KMS-11 (cell line): ENCODE measurements at regions not wholly inside any gene's neighbourhood (a gene's known extent, or its start where the extent isn't known, plus 50 kb on each side); places are given as distances from the start of the nearest gene placed in this dataset.

ENCODE experiments used
- H2AFZ ChIP-seq: fragments of 200-600 bp; sonication (generic); 2 replicates; pipeline ENCODE4 v1.6.1; 2016; ENCODE audit warnings: antibody characterized with exemption, mixed run types, low read depth
- H3K27ac ChIP-seq: fragments of 200-600 bp; sonication (generic); 2 replicates; pipeline ENCODE4 v1.6.1; 2016; ENCODE audit warnings: mild to moderate bottlenecking, mixed run types
- H3K27me3 ChIP-seq: fragments of 200-600 bp; sonication (generic); 2 replicates; pipeline ENCODE4 v1.6.1; 2017; ENCODE audit warnings: mild to moderate bottlenecking, low read depth, mixed run types, moderate library complexity; ENCODE audit not compliant: insufficient read depth
- H3K36me3 ChIP-seq: fragments of 200-600 bp; sonication (generic); 2 replicates; pipeline ENCODE4 v1.6.1; 2017; ENCODE audit warnings: mild to moderate bottlenecking, mixed run types; ENCODE audit not compliant: insufficient read depth
- H3K4me1 ChIP-seq: fragments of 200-600 bp; sonication (generic); 2 replicates; pipeline ENCODE4 v1.6.1; 2016; ENCODE audit warnings: mild to moderate bottlenecking, low read depth, mixed run types; ENCODE audit not compliant: poor library complexity, severe bottlenecking
- H3K4me2 ChIP-seq: fragments of 200-600 bp; sonication (generic); 2 replicates; pipeline ENCODE4 v1.7.0; 2016; ENCODE audit warnings: mild to moderate bottlenecking, mixed run types
- H3K4me3 ChIP-seq: fragments of 200-600 bp; sonication (generic); IDR thresholded peaks from 2 replicates; pipeline ENCODE4 v1.6.1; 2017; ENCODE audit warnings: low read depth, low read length, mixed read lengths; ENCODE audit not compliant: insufficient read depth
- H3K79me2 ChIP-seq: fragments of 200-600 bp; sonication (generic); 2 replicates; pipeline ENCODE4 v1.6.1; 2016; ENCODE audit warnings: low read depth, mixed run types; ENCODE audit not compliant: insufficient read depth
- H3K9ac ChIP-seq: fragments of 200-600 bp; sonication (generic); 2 replicates; pipeline ENCODE4 v1.6.1; 2016; ENCODE audit warnings: mild to moderate bottlenecking, mixed run types
- H4K20me1 ChIP-seq: fragments of 200-600 bp; sonication (generic); 2 replicates; pipeline ENCODE4 v1.6.1; 2016; ENCODE audit warnings: mild to moderate bottlenecking, mixed run types; ENCODE audit not compliant: insufficient read depth
- TF ChIP-seq, protein P1 (sequence below): fragments of 200-600 bp; sonication (generic); conservative IDR thresholded peaks from 2 replicates; pipeline ENCODE4 v1.6.1; 2017; ENCODE audit warnings: low read depth, mild to moderate bottlenecking, antibody characterized with exemption, low read length, moderate library complexity, mixed read lengths

DNA sequence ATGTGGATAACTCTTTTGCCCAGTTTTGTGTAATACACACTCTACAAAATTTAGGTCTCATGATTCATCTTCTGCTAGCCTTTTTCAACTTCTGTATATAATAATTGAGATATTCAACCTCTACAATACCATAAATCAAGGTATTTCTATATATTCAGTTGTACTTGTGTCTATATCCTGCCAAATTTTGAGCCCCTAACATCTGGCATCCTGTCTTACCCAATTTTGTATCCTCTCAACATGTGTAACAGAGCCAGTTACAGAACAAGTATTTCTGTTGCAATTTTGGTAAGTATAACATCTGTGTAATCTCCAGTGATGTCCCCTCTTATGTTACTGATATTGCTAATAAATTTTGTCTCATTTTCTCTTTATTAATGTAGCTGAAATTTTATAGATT lies 145.8 kb downstream of the TRIB2 start:
- H3K79me2 ChIP-seq, result no peaks in the 10 kb centered on the region
- no peaks in the 10 kb centered on the region for H4K20me1 ChIP-seq
- H2AFZ ChIP-seq, result no peak overlapping the region
- H3K4me1 ChIP-seq, result no peaks in the 10 kb centered on the region
- no peak overlapping the region for H3K4me2 ChIP-seq
- no peak overlapping the region for H3K27ac ChIP-seq
- no peak overlapping the region for H3K9ac ChIP-seq
- TF ChIP-seq, protein P1, sequence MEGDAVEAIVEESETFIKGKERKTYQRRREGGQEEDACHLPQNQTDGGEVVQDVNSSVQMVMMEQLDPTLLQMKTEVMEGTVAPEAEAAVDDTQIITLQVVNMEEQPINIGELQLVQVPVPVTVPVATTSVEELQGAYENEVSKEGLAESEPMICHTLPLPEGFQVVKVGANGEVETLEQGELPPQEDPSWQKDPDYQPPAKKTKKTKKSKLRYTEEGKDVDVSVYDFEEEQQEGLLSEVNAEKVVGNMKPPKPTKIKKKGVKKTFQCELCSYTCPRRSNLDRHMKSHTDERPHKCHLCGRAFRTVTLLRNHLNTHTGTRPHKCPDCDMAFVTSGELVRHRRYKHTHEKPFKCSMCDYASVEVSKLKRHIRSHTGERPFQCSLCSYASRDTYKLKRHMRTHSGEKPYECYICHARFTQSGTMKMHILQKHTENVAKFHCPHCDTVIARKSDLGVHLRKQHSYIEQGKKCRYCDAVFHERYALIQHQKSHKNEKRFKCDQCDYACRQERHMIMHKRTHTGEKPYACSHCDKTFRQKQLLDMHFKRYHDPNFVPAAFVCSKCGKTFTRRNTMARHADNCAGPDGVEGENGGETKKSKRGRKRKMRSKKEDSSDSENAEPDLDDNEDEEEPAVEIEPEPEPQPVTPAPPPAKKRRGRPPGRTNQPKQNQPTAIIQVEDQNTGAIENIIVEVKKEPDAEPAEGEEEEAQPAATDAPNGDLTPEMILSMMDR, result no peak
- H3K36me3 ChIP-seq, result no peaks in the 10 kb centered on the region
- no peak overlapping the region for H3K4me3 ChIP-seq
- H3K27me3 ChIP-seq, result no peaks in the 10 kb centered on the region

DNA sequence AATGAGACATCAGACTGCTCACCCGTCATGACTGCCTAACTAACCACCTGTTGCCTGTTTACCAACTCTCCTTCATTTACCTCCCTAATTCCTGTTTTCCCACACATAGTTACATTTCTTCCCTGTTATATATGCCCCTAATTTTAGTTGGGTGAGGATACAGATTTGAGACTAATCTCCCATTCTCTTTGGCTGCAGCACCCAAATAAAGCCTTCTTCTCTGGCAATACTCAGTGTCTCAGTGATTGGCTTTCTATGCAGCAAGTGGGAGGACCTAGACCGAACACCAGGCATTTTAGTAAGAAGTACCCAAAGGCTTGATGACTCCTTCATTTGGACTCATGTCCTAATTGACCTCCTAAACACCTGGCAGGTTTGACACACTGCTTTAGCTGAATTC lies 147.2 kb downstream of the TRIB2 start:
- Histone ChIP-seq H3K79me2 (no peaks in the 10 kb centered on the region), H4K20me1 (no peaks in the 10 kb centered on the region), H3K27me3 (no peaks in the 10 kb centered on the region), H3K4me1 (no peaks in the 10 kb centered on the region), H3K4me2 (no peak overlapping the region), H3K27ac (no peak overlapping the region), H2AFZ (no peak overlapping the region), H3K4me3 (no peak overlapping the region), H3K9ac (no peak overlapping the region), H3K36me3 (no peaks in the 10 kb centered on the region)
- TF ChIP-seq, protein P1, result no peak

DNA sequence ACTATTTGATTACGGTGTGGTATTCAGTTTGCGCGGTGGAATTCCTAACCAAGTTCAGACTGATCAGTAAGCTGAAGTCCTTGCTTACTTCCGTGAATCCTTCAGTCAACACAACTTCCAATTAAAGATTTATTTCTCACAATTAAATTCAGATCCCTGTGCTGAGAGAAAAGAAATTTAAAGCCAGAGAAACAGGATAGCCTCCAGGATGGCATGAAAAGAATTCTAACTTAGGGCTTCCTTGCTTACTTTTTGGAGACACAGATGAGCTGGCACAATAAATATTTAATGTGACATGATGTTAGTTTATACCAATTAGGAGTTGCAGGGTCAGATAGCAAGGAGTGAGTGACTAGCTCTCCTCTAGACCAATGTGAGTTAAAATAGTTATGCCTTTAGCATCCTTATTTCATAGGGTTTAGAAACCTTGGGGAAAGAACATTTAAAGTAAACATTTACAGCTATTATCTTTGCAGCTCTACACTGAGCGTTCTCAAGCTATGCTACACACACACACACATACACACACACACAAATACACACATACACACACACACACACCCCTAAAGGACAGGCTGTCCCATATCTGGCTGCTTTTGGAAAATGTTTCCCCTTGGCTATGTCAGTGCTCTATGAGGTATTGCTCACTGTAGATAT lies 151.0 kb downstream of the TRIB2 start:
- Histone ChIP-seq H3K4me1 (no peaks in the 10 kb centered on the region), H3K79me2 (no peaks in the 10 kb centered on the region), H3K27ac (no peak overlapping the region), H3K4me2 (no peak overlapping the region), H3K36me3 (no peaks in the 10 kb centered on the region), H4K20me1 (no peaks in the 10 kb centered on the region), H3K4me3 (no peak overlapping the region), H2AFZ (no peak overlapping the region), H3K9ac (no peak overlapping the region), H3K27me3 (no peaks in the 10 kb centered on the region)
- TF ChIP-seq, protein P1, result no peak

DNA sequence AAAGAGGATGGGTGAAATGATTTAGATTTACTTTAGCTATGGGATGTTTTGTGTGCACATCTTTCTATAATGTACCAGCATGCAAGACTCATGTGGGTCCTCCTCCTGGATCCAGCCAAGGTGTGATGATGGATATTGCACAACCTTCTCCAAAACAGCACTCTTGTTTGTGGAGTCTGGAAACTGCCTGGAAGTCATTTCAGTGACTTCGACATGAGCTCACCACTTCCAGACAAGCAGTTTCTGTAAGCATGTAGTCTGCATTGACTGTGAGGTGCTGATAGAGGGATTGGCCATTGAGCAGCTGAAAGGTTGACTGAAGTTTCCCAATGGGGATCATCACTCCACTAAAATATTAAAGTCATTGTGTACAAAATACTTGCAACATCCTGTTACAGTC lies 154.0 kb downstream of the TRIB2 start:
- Histone ChIP-seq H3K4me3 (no peak overlapping the region), H3K36me3 (no peaks in the 10 kb centered on the region), H3K79me2 (no peaks in the 10 kb centered on the region), H4K20me1 (no peaks in the 10 kb centered on the region), H3K27me3 (no peaks in the 10 kb centered on the region), H3K27ac (no peak overlapping the region), H3K9ac (no peak overlapping the region), H3K4me1 (no peaks in the 10 kb centered on the region), H2AFZ (no peak overlapping the region), H3K4me2 (no peak overlapping the region)
- TF ChIP-seq, protein P1, result no peak
